Pancreas (tissue), 10 donors: ENCODE measurements at regions not wholly inside any gene's neighbourhood (a gene's known extent, or its start where the extent isn't known, plus 50 kb on each side); places are given as distances from the start of the nearest gene placed in this dataset.

Source experiments
- ATAC-seq, 4 donors: fragments of 200-7000 bp; cut with Tn5 transposase; one replicate each; pipeline versions ENCODE4 v1.8.0 to v1.9.1; 2020; ENCODE audit warnings: mild to moderate bottlenecking in 4 of 4, moderate library complexity in 4 of 4
- DNase-seq, 6 donors: peaks; one replicate each; pipeline ENCODE4 v3.0.0-alpha.2; 2020
- FAIRE-seq: peaks from 2 replicates; lab custom pipeline; 2012; peaks lifted over from hg19 to GRCh38; lab: Jason Lieb, UNC
- H3K27ac ChIP-seq, 4 donors: fragments of 200-600 bp; sonication (generic); 1 replicate in 3 of 4; 2 replicates in 1 of 4; pipeline versions ENCODE4 v1.5.0 to v1.8.0; 2020
- H3K27me3 ChIP-seq, 4 donors: fragments of 200-600 bp; one replicate each; pipeline ENCODE4 v1.8.0; 2021
- H3K36me3 ChIP-seq, 3 donors: fragments of 200-600 bp; sonication (generic) in 1 of 3; one replicate each; pipeline versions ENCODE4 v1.5.0 to v1.8.0; 2020 to 2021
- H3K4me1 ChIP-seq, 3 donors: fragments of 200-600 bp; one replicate each; pipeline ENCODE4 v1.8.0; 2021
- H3K4me3 ChIP-seq, 4 donors: fragments of 200-600 bp; sonication (generic) in 2 of 4; one replicate each; pipeline versions ENCODE4 v1.5.0 to v1.8.0; 2020 to 2021
- H3K9me3 ChIP-seq, 4 donors: fragments of 200-600 bp; one replicate each; pipeline ENCODE4 v1.8.0; 2021
- WGBS, 2 donors: extraction: QIAGEN DNeasy Blood & Tissue Kit; methylation state at CpG; one replicate each; pipeline ENCODE4 v1.1.7; 2013; 5-methylcytosine and 5-hydroxymethylcytosine counted together
- intact Hi-C, 3 donors: fragments of 100-400 bp; cut with DNase I; formaldehyde crosslinking; loops; one replicate each; pipeline versions ENCODE4 v1.11.1 to v1.14.2; 2022
- TF ChIP-seq, protein P1 (sequence below), 4 donors: fragments of 200-600 bp; sonication (generic) in 3 of 4; IDR thresholded peaks; one replicate each; pipeline versions ENCODE4 v1.5.0 to v1.8.0; 2021; ENCODE audit warnings: antibody characterized with exemption in 4 of 4
- donor health status: healthy with polysubstance abuse.
- donor health status: DM: no; HTN: no; CAD: no; lungs with moderate emphysema.
- donor health status: DM: no; HTN: no; CAD: no.
- donor health status: control.
- donor health status: control.
- donor health status: Bipolar disorder and iron deficiency.
- donor health status: DM: yes; HTN: yes; CAD: no.
- donor health status: DM: no; HTN: no; CAD: no.
- donor health status: DM: no; HTN: no; CAD: no.
- donor health status: DM: yes; HTN: yes; CAD: no.

DNA sequence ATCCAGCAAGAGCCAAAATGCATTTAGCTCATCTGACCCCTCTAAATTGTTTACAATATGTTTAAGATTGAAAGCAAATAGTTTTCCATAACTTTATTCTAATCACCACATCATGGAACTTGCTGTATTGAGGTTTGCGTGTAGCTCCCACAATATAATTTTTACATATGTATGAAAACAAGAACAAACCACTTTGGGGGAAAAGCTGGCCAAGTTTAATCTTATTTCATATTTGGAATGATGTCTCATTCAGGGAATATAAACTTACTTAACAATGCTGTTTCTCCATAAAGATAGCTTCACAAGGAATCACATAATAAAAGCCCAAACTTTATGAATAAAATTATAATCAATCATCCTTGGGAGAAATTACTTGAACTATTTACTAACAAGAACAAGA, 194.6 kb upstream of the PCSK5 start:
- 0% methylated on average over 1 of the region's 1 CpG for WGBS, 2 donors
- Histone ChIP-seq H3K27me3 (no peaks in the 10 kb centered on the region), H3K9me3 (no peaks in the 10 kb centered on the region), H3K36me3 (no peaks in the 10 kb centered on the region), H3K4me3 (no peak overlapping the region), H3K27ac (no peak overlapping the region), H3K4me1 (no peaks in the 10 kb centered on the region)
- no peak for DNase-seq
- intact Hi-C loops: no loop called here
- no peak for ATAC-seq
- TF ChIP-seq, protein P1, sequence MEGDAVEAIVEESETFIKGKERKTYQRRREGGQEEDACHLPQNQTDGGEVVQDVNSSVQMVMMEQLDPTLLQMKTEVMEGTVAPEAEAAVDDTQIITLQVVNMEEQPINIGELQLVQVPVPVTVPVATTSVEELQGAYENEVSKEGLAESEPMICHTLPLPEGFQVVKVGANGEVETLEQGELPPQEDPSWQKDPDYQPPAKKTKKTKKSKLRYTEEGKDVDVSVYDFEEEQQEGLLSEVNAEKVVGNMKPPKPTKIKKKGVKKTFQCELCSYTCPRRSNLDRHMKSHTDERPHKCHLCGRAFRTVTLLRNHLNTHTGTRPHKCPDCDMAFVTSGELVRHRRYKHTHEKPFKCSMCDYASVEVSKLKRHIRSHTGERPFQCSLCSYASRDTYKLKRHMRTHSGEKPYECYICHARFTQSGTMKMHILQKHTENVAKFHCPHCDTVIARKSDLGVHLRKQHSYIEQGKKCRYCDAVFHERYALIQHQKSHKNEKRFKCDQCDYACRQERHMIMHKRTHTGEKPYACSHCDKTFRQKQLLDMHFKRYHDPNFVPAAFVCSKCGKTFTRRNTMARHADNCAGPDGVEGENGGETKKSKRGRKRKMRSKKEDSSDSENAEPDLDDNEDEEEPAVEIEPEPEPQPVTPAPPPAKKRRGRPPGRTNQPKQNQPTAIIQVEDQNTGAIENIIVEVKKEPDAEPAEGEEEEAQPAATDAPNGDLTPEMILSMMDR (IDR thresholded peaks at IDR 0.05): no peak
- FAIRE-seq: no peak

DNA sequence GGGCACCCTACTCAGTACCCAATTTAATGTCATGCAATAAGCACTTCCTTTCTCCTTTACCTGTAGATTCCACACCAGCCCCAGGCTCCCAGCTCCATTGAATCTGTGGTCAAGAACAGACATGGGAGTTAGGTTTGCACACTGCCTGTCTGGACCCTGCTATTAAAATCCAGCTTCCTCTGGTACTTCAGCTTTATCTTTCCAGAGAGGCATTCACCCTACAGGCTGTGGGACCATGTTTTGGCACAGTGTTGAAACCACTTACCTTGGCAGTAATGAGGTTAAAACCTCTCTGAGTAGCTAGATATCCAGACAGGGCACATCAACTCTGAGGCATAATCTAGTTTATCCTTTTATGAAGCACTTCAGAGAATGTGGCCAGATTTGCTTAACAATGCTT, 191.5 kb upstream of the PCSK5 start:
- Histone ChIP-seq H3K27me3 (no peaks in the 10 kb centered on the region), H3K4me1 (no peaks in the 10 kb centered on the region), H3K9me3 (no peaks in the 10 kb centered on the region), H3K4me3 (no peak overlapping the region), H3K27ac (no peak overlapping the region), H3K36me3 (no peaks in the 10 kb centered on the region)
- no peak for FAIRE-seq
- intact Hi-C loops: no loop called here
- no peak for ATAC-seq
- DNase-seq: no peak
- TF ChIP-seq, protein P1 (IDR thresholded peaks at IDR 0.05): no peak

DNA sequence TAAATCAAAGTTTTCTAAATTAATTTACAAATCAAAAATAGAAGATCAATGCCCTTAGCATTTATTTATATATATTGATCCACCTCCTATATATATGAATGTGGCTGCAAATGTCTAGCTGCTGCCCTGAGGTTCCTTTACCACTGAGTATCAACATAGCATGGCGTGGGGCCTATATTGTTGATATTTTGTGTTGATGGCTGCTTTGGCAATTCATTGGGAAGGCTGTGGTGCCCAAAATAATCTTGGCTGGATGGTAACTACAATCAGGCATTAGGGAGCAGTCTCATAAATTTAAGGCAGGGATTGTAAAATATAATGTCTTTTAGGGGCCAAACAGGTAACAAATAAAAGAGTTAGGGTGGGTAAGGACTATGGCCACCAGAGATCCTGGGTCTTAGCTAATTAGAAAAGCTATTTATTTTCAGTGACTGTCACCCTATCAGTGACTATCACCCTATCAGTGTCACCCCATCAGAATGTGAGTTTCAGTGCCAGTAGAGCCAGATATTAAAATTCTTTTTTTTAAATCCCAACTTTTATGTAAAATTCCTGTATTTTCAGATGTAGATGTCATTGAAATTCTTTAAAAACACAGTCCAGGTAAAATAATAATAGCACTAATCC, 190.7 kb upstream of the PCSK5 start:
- Histone ChIP-seq H3K4me3 (no peak overlapping the region), H3K9me3 (no peaks in the 10 kb centered on the region), H3K27me3 (no peaks in the 10 kb centered on the region), H3K36me3 (no peaks in the 10 kb centered on the region), H3K27ac (no peak overlapping the region), H3K4me1 (no peaks in the 10 kb centered on the region)
- ATAC-seq (no peak), FAIRE-seq (no peak), DNase-seq (no peak)
- TF ChIP-seq, protein P1 (IDR thresholded peaks at IDR 0.05): no peak
- 64 to 78% methylated on average over 1 of the region's 1 CpG for WGBS, 2 donors
- intact Hi-C loops: no loop called here

DNA sequence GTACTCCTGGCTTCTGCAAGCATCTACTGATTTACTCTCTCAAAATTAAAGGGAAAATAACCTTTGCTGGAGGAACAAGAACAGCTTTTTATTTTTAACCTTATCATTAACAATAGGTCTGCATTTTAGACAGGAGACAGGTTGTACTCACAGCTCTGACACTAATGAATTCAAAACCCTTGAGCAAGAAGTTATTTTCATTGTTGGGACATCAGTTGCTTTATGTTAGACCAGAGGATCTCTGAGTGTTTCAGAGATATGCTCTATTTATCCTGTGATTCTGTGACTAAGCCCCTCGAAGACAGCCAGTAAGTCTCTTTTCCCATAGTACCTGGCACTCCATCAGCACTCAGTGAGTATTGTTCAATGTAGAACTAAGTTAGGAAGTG, 190.2 kb upstream of the PCSK5 start:
- Histone ChIP-seq H3K27ac (no peak overlapping the region), H3K4me3 (no peak overlapping the region), H3K36me3 (no peaks in the 10 kb centered on the region), H3K9me3 (no peaks in the 10 kb centered on the region), H3K4me1 (no peaks in the 10 kb centered on the region), H3K27me3 (no peaks in the 10 kb centered on the region)
- WGBS, 2 donors: 34 to 44% methylated on average over 1 of the region's 1 CpG
- TF ChIP-seq, protein P1 (IDR thresholded peaks at IDR 0.05): no peak
- FAIRE-seq (no peak), DNase-seq (no peak), ATAC-seq (no peak)
- intact Hi-C loops: no loop called here

DNA sequence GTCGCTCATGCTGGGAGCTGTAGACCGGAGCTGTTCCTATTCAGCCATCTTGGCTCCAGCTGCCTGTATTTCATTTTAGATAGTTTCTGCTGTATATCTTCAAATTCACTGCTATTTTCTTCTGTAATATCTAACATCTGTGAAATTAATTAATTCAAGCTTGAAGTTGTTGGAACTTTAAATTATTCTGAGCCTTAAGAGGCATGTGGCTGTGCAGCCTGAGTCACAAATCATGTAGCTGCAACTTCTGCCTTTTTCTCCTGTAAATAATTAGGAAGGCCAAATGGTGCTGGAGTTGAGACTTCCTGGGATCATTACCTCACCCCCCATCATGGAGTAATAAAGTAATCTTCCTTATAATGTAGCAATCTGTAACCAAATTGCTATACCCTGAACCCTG, 183.3 kb upstream of the PCSK5 start:
- 92 to 100% methylated on average over 2 of the region's 2 CpGs for WGBS, 2 donors
- Histone ChIP-seq H3K4me3 (no peak overlapping the region), H3K27ac (no peak overlapping the region), H3K36me3 (no peaks in the 10 kb centered on the region), H3K4me1 (no peaks in the 10 kb centered on the region), H3K9me3 (no peaks in the 10 kb centered on the region), H3K27me3 (no peaks in the 10 kb centered on the region)
- ATAC-seq: no peak
- intact Hi-C loops: no loop called here
- no peak for DNase-seq
- FAIRE-seq: no peak
- TF ChIP-seq, protein P1 (IDR thresholded peaks at IDR 0.05): no peak
